ENCODE measurements at regions not wholly inside any gene's neighbourhood (a gene's known extent, or its start where the extent isn't known, plus 50 kb on each side); places are given as distances from the start of the nearest gene placed in this dataset.
"Not testable (repeated sequence)": the region's sequence is repeated elsewhere in the genome, so short reads cannot be mapped to it uniquely, and the experiment has no call there.

DNA sequence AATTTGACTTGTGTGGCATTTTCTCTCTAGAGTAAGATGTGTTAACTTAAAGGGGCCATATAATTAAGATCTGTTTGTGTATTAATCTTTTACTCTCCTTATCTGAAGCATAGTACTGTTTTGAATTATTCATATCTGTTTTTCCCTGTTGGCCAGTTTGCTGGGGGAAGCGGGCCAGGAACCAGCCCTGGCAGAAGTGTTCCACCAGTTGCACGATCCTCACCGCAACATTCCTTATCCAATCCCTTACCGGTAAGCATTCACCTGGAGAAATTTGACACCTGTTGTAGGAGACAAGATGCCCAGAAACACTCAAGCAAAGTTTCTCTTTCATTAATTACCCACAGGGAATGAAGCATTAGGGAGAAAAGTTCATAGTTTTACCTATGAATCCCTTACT lies 92.2 kb upstream of the GARIN1A start:
- TF ChIP-seq CTCF (IDR thresholded peaks at IDR 0.05); EZH2 (IDR thresholded peaks at IDR 0.05; ENCODE audit: borderline replicate concordance, insufficient read depth, low read depth, low read length, poor library complexity, severe bottlenecking): not testable (repeated sequence)
